ENCODE measurements at regions not wholly inside any gene's neighbourhood (a gene's known extent, or its start where the extent isn't known, plus 50 kb on each side); places are given as distances from the start of the nearest gene placed in this dataset.

DNA sequence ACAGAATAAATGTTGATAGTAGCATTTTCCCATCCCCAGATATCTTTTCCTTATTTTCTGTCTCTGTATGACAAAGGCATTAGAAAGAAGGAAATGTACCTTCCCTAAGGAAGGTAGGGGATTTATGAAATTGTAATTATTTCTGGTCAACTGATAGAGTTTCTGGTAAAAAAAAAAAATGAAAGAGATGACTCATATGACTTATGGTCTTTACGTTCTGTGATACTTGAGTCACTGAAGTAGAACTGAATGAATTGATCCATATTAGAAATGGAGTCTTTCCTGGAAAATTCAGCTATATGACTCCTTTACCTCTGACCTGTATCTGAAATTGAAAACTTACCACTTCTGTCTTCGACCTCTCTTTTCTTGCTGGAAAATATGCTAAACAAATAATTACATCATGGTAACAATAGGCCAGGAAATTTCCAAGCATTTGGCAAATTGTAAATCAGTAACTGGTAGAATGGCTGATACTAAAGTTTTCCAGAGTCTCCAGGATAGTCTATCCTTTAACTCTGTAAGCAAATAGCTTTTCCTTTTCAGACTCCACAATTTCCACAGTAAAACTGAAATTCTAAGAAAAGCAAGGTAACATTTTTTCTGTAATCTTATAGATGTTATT lies 364.3 kb upstream of the PTBP2 start:
- TF ChIP-seq, protein P1, sequence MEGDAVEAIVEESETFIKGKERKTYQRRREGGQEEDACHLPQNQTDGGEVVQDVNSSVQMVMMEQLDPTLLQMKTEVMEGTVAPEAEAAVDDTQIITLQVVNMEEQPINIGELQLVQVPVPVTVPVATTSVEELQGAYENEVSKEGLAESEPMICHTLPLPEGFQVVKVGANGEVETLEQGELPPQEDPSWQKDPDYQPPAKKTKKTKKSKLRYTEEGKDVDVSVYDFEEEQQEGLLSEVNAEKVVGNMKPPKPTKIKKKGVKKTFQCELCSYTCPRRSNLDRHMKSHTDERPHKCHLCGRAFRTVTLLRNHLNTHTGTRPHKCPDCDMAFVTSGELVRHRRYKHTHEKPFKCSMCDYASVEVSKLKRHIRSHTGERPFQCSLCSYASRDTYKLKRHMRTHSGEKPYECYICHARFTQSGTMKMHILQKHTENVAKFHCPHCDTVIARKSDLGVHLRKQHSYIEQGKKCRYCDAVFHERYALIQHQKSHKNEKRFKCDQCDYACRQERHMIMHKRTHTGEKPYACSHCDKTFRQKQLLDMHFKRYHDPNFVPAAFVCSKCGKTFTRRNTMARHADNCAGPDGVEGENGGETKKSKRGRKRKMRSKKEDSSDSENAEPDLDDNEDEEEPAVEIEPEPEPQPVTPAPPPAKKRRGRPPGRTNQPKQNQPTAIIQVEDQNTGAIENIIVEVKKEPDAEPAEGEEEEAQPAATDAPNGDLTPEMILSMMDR (IDR thresholded peaks at IDR 0.05; ENCODE audit: insufficient read depth, missing control alignments) = no peak
- no peak for DNase-seq (ENCODE audit: insufficient read length, low spot score)
- FAIRE-seq = no peak

DNA sequence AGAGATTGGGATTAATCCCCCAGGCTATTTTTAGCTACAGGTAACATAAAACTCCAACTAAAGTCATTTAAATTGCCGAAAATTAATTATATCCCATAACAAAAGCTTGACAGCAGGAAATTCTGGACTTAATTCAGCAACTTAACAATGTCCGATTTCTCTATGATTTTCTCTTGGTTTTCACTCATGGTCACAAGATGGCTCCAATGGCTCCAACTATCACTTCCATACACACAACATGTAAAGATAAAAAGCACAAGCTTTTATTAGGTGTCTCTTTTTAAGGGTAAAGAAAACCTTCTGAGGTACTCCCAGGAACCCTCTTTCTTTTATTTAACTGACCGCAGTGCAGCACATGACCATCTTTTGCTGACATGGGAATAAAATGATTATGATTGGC lies 363.5 kb upstream of the PTBP2 start:
- no peak for FAIRE-seq

DNA sequence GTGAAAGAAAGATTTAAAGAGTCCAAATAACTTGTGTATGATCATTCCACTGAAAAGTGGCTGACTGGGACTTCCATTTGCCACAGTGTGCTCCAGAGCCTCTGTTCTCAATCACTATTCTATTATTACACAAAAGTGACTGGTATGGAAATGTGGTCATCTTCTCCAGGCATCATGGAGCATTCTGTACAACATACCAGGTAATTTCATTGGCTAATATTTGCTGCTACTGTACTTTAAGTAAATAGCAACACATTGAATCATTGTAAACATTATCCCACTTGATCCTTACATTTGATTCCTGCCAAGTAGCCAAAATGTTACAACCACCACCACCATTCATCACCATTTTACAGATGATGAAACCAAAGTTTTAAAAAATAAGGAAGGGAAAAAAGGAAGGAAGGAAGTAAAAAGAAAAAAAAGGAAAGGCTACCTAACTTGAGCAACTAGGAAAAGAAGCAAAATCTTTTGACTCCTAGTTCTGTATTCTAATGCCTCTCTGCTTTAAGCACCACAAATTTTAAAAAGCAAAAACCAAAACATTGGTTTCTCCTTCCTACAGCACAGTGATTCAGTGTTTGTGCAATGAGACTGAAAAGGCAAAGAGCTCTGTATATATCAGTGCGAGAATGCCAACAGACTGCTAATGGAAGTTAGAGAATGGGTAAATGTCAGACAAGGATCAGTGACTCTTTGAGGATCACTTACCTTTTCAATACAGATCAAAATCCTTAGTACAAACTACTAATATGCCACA lies 361.4 kb upstream of the PTBP2 start:
- FAIRE-seq (no peak), DNase-seq (ENCODE audit: insufficient read length, low spot score) (no peak)
- TF ChIP-seq, protein P1 (IDR thresholded peaks at IDR 0.05; ENCODE audit: insufficient read depth, missing control alignments) = no peak

More for the DNA sequence above, 363.5 kb upstream of the PTBP2 start:
- DNase-seq (ENCODE audit: insufficient read length, low spot score) = no peak
- TF ChIP-seq, protein P1 (IDR thresholded peaks at IDR 0.05; ENCODE audit: insufficient read depth, missing control alignments) = no peak

DNA sequence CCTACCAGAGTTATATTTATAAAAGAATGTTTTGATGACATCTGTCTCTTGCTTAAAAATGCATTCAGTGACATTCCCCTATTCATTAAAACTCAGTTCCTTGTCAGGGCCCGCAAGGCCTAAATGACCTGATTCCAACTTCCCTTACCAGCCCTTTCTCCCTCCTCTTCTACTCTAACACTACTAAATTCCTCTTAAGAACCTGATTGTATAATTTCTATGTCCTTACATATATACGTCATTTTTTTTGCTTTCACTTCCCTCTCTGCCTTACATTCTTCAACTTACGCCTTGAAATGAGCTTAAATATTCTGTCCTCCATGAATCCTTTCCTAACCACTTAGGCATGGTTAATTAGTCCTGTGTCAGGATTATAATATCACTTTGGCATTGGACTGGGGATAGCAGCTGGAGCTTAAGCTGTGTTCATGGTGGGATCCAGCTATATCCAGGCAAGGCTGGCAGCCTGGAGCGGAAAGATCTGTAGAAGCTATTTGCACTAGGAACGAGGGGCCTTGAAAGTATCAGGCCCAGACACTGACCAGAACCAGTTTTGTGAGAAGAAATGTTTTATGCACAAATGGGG lies 360.2 kb upstream of the PTBP2 start:
- no peak for DNase-seq (ENCODE audit: insufficient read length, low spot score)
- FAIRE-seq = peak; percentile 84
- TF ChIP-seq, protein P1 (IDR thresholded peaks at IDR 0.05; ENCODE audit: insufficient read depth, missing control alignments) = no peak

DNA sequence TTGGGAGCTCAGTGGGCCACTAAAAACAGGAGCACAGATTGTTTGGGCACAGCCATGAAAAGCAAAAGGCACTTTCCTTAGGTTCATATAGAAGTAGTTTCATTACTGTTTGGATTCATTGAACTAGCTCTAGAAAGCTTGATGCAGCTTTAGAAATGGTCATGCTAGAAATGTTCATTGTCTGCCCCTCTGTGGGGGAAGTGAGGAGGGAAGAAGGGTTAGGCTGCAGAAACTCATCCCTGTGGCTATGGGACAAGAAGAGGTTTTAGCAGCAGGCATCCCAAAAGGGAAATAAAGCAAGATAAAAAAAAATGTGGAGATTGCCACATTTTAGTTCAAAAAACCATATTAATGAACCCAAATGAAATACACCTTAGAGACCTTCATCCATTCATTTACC lies 359.6 kb upstream of the PTBP2 start:
- DNase-seq (ENCODE audit: insufficient read length, low spot score) = no peak
- no peak for FAIRE-seq
- TF ChIP-seq, protein P1 (IDR thresholded peaks at IDR 0.05; ENCODE audit: insufficient read depth, missing control alignments) = no peak

DNA sequence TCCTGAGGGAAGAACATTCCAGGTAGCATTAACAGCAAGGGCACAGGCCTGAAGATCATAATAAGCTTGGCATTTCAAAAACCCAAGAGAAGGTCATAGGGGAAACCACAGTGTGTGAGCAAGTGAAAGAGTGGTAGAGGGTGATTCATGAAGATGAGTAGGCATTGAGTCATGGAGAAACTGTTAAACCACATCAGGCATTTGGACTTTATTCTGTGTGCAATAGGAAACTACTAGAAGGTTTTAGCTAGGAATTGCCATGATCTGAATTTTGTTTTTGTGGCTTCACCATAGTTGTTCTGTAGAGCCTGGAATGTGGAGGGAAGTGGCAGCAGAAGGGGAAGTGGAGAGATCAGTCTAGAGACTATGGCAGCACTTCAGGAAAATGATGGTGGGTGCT lies 359.0 kb upstream of the PTBP2 start:
- no peak for FAIRE-seq
- TF ChIP-seq, protein P1 (IDR thresholded peaks at IDR 0.05; ENCODE audit: insufficient read depth, missing control alignments) = no peak
- DNase-seq (ENCODE audit: insufficient read length, low spot score) = no peak

DNA sequence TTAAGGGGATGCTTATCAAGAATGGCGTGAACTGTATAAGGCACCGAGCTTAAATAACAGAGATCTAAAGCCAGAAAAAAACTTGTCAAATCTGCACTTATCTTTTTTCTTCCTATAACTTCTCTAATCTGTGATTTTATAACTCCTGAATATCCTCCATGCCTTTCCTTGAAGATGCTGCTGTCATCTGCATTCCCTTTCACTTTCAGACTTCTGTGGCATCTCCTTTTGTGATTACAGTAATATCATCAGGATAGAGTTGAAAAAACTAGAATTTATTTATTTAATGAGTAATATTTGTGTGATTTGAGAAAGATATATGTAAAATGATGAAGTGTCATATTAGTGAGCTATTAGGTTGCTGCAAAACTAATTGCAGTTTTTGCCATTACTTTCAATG lies 357.8 kb upstream of the PTBP2 start:
- DNase-seq (ENCODE audit: insufficient read length, low spot score) (no peak), FAIRE-seq (no peak)
- TF ChIP-seq, protein P1 (IDR thresholded peaks at IDR 0.05; ENCODE audit: insufficient read depth, missing control alignments) = no peak

Measured in D721Med (cell line).